Keratinocyte (primary cell): ENCODE measurements at regions not wholly inside any gene's neighbourhood (a gene's known extent, or its start where the extent isn't known, plus 50 kb on each side); places are given as distances from the start of the nearest gene placed in this dataset.

Source experiments
- DNase-seq: peaks from one replicate; pipeline ENCODE4 v3.0.0-alpha.2; 2011; ENCODE audit warnings: low read depth, missing footprints, low spot score
- FAIRE-seq: peaks from 2 replicates; lab custom pipeline; 2011; peaks lifted over from hg19 to GRCh38; lab: Jason Lieb, UNC
- H2AFZ ChIP-seq: 2 replicates; pipeline ENCODE4 v1.6.0; 2012; ENCODE audit warnings: low read length, control low read depth, inconsistent platforms; ENCODE audit not compliant: control insufficient read depth
- H3K27ac ChIP-seq: 2 replicates; pipeline ENCODE4 v1.5.1; 2011; ENCODE audit warnings: low read length; ENCODE audit not compliant: control insufficient read depth, insufficient read depth
- H3K27me3 ChIP-seq: 3 replicates; pipeline ENCODE4 v1.6.0; 2011; ENCODE audit warnings: low read length; ENCODE audit not compliant: control insufficient read depth, insufficient read depth; ENCODE audit errors: extremely low read depth
- H3K36me3 ChIP-seq, 2 experiments: 2 replicates in 1 of 2; 3 replicates in 1 of 2; pipeline ENCODE4 v1.5.1; 2011; ENCODE audit warnings: low read length in 2 of 2, mild to moderate bottlenecking in 1 of 2; ENCODE audit not compliant: control insufficient read depth in 2 of 2, insufficient read depth in 2 of 2; ENCODE audit errors: extremely low read depth in 1 of 2
- H3K4me1 ChIP-seq: 3 replicates; pipeline ENCODE4 v1.5.1; 2011; ENCODE audit warnings: low read length; ENCODE audit not compliant: control insufficient read depth, insufficient read depth; ENCODE audit errors: extremely low read depth
- H3K4me2 ChIP-seq: 3 replicates; pipeline ENCODE4 v1.6.0; 2011; ENCODE audit warnings: low read depth, low read length; ENCODE audit not compliant: control insufficient read depth, insufficient read depth; ENCODE audit errors: extremely low read depth
- H3K4me3 ChIP-seq, 3 experiments: fragments of 200-600 bp in 1 of 3; sonication (generic) in 1 of 3; 2 replicates in 2 of 3; 3 replicates in 1 of 3; pipeline ENCODE4 v1.5.1; 2011 to 2016; ENCODE audit warnings: low read length in 3 of 3, mild to moderate bottlenecking in 3 of 3, control low read depth in 2 of 3, inconsistent platforms in 1 of 3, low read depth in 1 of 3, mixed read lengths in 1 of 3, mixed run types in 1 of 3, moderate library complexity in 1 of 3; ENCODE audit not compliant: control insufficient read depth in 2 of 3, insufficient read depth in 2 of 3; ENCODE audit errors: extremely low read depth in 1 of 3
- H3K79me2 ChIP-seq: 2 replicates; pipeline ENCODE4 v1.6.0; 2012; ENCODE audit warnings: low read length; ENCODE audit not compliant: control insufficient read depth, insufficient read depth
- H3K9ac ChIP-seq: 3 replicates; pipeline ENCODE4 v1.6.0; 2011; ENCODE audit warnings: low read length; ENCODE audit not compliant: control insufficient read depth, insufficient read depth; ENCODE audit errors: extremely low read depth
- H3K9me1 ChIP-seq: 3 replicates; pipeline ENCODE4 v1.6.0; 2011; ENCODE audit warnings: low read length; ENCODE audit not compliant: control insufficient read depth, insufficient read depth; ENCODE audit errors: extremely low read depth
- H3K9me3 ChIP-seq: 2 replicates; pipeline ENCODE4 v1.5.1; 2012; ENCODE audit warnings: low read depth, low read length; ENCODE audit not compliant: control insufficient read depth
- H4K20me1 ChIP-seq: 3 replicates; pipeline ENCODE4 v1.6.0; 2011; ENCODE audit warnings: low read length; ENCODE audit not compliant: control insufficient read depth, insufficient read depth; ENCODE audit errors: extremely low read depth
- CTCF ChIP-seq, 3 experiments: IDR thresholded peaks in 1 of 3; conservative IDR thresholded peaks in 1 of 3; optimal IDR thresholded peaks in 1 of 3; 2 replicates in 2 of 3; 3 replicates in 1 of 3; pipeline versions ENCODE3 to v1.5.1; 2011; ENCODE audit warnings: low read length in 3 of 3, mild to moderate bottlenecking in 3 of 3, moderate library complexity in 2 of 3, control low read depth in 1 of 3, inconsistent platforms in 1 of 3; ENCODE audit not compliant: insufficient read depth in 2 of 3; ENCODE audit errors: extremely low read depth in 1 of 3
- EZH2 ChIP-seq: IDR thresholded peaks from one replicate; pipeline ENCODE4 v1.6.1; 2012; ENCODE audit warnings: inconsistent platforms, mild to moderate bottlenecking, low read length, moderate library complexity
- dilution Hi-C: fragments of 300-500 bp; cut with MboI; formaldehyde crosslinking; loops from one replicate; pipeline ENCODE4 v1.7.0; 2020; ENCODE audit warnings: low sequenced_read_pairs; ENCODE audit not compliant: extremely low pct_ligation_motif_present

DNA sequence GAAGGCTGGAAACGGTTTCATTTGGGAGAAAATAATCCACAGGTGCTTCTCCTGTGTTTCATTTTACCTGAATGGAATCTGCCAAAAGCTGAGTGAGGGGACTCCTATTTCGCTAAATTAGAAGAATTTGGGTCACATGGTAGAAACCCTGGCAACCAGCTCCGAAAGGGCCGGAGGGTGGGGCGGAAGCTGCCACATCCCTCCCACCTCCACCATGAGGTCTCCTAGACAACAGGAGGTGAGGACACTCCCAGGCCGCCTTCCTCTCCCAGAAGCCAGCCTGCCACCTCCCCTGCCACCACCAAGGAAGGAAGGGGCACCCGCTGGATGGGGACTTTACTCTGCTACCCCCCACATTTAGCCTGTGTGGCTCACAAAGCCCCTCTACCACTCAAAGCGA is 199.9 kb upstream of the ZC3H12A start:
- Histone ChIP-seq H3K4me3 (no peak overlapping the region), H3K79me2 (no peaks in the 10 kb centered on the region), H3K4me2 (no peak overlapping the region), H3K9ac (no peak overlapping the region), H3K27ac (no peak overlapping the region), H3K9me1 (no peaks in the 10 kb centered on the region), H4K20me1 (no peaks in the 10 kb centered on the region), H3K9me3 (no peaks in the 10 kb centered on the region), H3K36me3 (no peaks in the 10 kb centered on the region), H3K4me1 (no peaks in the 10 kb centered on the region), H2AFZ (no peak overlapping the region), H3K27me3 (peaks cover 4% of the 10 kb centered on the region)
- no peak for FAIRE-seq
- no peak for TF ChIP-seq EZH2
- no peak for TF ChIP-seq CTCF (optimal IDR thresholded peaks at IDR 0.05 in 1 of 3, IDR thresholded peaks at IDR 0.05 in 1 of 3, conservative IDR thresholded peaks at IDR 0.05 in 1 of 3; ENCODE audit: extremely low read depth in 1 of 3, insufficient read depth in 2 of 3, low read length in 3 of 3)
- dilution Hi-C loops: no loop called here
- DNase-seq: no peak

GRCh38 chr1:37274938-37275631 is 199.3 kb upstream of the ZC3H12A start:
- FAIRE-seq: no peak
- dilution Hi-C loops: no loop called here

More at GRCh38 chr1:37274938-37275631, 199.3 kb upstream of the ZC3H12A start:
- H3K9ac ChIP-seq: no peak overlapping the region
- H4K20me1 ChIP-seq: no peaks in the 10 kb centered on the region
- TF ChIP-seq EZH2 (no peak), CTCF (optimal IDR thresholded peaks at IDR 0.05 in 1 of 3, IDR thresholded peaks at IDR 0.05 in 1 of 3, conservative IDR thresholded peaks at IDR 0.05 in 1 of 3; ENCODE audit: extremely low read depth in 1 of 3, insufficient read depth in 2 of 3, low read length in 3 of 3) (no peak)
- no peaks in the 10 kb centered on the region for H3K9me1 ChIP-seq
- H3K9me3 ChIP-seq: no peaks in the 10 kb centered on the region
- H3K4me2 ChIP-seq: no peak overlapping the region
- peaks cover 4% of the 10 kb centered on the region for H3K27me3 ChIP-seq
- H3K4me3 ChIP-seq: no peak overlapping the region
- H3K36me3 ChIP-seq: no peaks in the 10 kb centered on the region
- H3K27ac ChIP-seq: no peak overlapping the region
- H3K4me1 ChIP-seq: no peaks in the 10 kb centered on the region
- H3K79me2 ChIP-seq: no peaks in the 10 kb centered on the region
- no peak for DNase-seq
- no peak overlapping the region for H2AFZ ChIP-seq
